WI38 (cell line): ENCODE measurements at regions not wholly inside any gene's neighbourhood (a gene's known extent, or its start where the extent isn't known, plus 50 kb on each side); places are given as distances from the start of the nearest gene placed in this dataset.
"Not testable (repeated sequence)": the region's sequence is repeated elsewhere in the genome, so short reads cannot be mapped to it uniquely, and the experiment has no call there.

Source experiments
- H3K4me3 ChIP-seq: 2 replicates; pipeline ENCODE4 v1.5.1; 2011; ENCODE audit warnings: low read depth, mild to moderate bottlenecking, control low read depth, low read length
- TF ChIP-seq, protein P1 (sequence below): IDR thresholded peaks from 2 replicates; pipeline ENCODE4 v1.5.1; 2012; ENCODE audit warnings: low read depth, mild to moderate bottlenecking, control low read depth, low read length

- no peak overlapping the region for H3K4me3 ChIP-seq
- TF ChIP-seq, protein P1, sequence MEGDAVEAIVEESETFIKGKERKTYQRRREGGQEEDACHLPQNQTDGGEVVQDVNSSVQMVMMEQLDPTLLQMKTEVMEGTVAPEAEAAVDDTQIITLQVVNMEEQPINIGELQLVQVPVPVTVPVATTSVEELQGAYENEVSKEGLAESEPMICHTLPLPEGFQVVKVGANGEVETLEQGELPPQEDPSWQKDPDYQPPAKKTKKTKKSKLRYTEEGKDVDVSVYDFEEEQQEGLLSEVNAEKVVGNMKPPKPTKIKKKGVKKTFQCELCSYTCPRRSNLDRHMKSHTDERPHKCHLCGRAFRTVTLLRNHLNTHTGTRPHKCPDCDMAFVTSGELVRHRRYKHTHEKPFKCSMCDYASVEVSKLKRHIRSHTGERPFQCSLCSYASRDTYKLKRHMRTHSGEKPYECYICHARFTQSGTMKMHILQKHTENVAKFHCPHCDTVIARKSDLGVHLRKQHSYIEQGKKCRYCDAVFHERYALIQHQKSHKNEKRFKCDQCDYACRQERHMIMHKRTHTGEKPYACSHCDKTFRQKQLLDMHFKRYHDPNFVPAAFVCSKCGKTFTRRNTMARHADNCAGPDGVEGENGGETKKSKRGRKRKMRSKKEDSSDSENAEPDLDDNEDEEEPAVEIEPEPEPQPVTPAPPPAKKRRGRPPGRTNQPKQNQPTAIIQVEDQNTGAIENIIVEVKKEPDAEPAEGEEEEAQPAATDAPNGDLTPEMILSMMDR = no peak
These were observed 280.3 kb downstream of the FAM72C start for GRCh38 chr1:143691400-143691891.

DNA sequence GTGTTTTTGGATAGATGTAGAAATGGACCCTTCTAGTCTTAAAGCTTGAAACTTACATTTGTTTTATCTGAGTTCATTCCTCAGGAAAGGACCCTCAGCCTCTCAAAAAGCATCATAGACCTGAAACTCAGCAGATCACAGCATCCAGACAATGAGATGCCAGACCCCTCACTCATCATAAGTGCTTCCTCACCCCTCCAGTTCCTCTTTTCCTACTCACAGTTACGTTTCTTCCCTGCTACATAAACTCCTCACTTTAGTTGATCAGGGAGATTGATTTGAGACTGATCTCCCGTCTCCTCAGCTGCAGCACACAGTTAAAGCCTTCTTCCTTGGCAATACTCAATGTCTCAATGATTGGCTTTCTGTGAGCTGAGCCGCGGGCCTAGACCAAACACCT is 282.0 kb downstream of the FAM72C start:
- TF ChIP-seq, protein P1 = no peak
- no peak overlapping the region for H3K4me3 ChIP-seq

DNA sequence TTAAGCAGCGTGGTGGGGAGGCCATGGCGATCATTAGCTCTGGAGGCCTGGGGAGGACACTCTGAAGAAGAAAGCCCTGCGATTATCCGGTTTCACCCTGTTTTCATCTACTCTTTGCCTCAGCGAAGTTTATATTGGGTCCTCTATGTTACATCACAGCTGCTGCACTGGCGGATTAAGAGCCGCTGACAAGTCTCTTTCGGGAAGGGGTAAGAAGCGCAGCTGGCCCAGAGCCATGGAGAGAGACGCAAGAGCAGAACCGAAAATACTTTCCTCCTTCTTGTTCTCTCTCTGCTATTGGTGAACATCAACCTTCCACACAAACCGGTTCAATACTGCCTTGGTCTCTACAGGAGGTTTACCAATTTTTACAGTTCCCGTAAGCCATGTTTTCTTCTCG is 291.5 kb downstream of the FAM72C start:
- H3K4me3 ChIP-seq = no peak overlapping the region
- TF ChIP-seq, protein P1 = no peak

DNA sequence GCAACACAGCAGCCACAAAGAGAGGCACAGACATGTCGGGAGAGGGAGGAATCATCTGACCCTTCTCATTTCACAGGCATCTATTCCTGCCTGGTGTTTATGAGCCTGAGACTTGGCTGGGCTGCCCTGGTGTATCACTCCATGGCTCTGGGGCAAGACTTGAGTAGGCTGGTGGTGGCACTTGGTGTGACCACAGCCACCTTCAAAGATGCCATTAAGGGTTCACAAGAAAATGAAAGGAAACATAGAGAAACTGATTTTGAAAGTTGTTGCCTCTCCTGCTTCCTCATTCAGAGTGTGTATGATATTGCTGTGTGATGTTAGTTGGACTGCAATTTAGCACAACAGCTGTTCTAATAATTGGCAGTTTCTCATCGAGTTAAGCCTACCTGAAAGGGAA is 298.8 kb downstream of the FAM72C start:
- no peak overlapping the region for H3K4me3 ChIP-seq
- TF ChIP-seq, protein P1 = no peak

- no peak overlapping the region for H3K4me3 ChIP-seq
- TF ChIP-seq, protein P1 = no peak
These were observed 304.1 kb downstream of the FAM72C start for GRCh38 chr1:143667730-143668129.

GRCh38 chr1:143666851-143667250 is 304.9 kb downstream of the FAM72C start:
- TF ChIP-seq, protein P1 = no peak
- no peak overlapping the region for H3K4me3 ChIP-seq

DNA sequence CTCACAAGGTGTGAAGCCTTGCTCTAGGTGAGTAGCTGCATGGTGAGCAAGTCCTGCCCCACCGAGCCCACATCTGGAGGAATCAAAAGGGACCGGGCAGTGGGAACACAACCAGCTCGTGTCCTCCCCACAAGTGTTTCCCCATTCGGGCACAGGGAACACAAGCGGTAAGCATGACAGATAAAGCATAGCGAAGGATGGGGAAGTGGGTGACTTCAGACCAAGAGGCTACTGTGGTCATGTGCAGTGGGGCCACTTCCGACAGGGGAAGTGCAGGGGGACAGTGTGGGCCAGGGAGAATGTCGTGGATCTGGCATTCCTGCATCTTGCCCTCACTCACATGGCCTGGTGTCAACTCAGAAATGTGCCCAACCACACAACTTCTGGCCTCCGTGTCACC is 306.2 kb downstream of the FAM72C start:
- TF ChIP-seq, protein P1 = no peak

DNA sequence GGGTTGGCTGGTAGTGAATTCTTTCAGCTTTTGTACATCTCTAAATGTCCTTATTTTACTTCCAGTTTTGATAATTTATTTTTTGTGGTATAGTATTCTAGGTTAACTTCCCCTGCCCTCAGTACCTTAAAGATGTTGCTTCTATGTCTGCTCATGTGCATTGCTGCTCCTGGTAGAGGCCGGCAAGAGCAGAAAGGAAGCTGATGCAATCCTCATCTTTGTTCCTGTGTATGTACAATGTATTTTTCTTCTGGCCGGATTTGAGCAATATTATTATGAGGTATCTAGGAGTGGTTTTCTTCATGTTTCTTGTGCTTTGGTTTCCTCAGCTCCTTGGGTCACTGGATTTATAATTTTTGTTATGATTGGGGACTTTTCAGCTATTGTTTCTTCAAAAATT is 308.7 kb downstream of the FAM72C start:
- not testable (repeated sequence) for H3K4me3 ChIP-seq

More for the DNA sequence above, 306.2 kb downstream of the FAM72C start:
- no peak overlapping the region for H3K4me3 ChIP-seq
